ENCODE measurements at regions not wholly inside any gene's neighbourhood (a gene's known extent, or its start where the extent isn't known, plus 50 kb on each side); places are given as distances from the start of the nearest gene placed in this dataset.

GRCh38 chr2:115942800-115943199 lies 1500.4 kb downstream of the DPP10 start:
- no peaks in the 10 kb centered on the region for H3K4me1 Mint-ChIP-seq (ENCODE audit: low read depth)
- no peak for ATAC-seq (ENCODE audit: poor library complexity)
- no peak for TF ChIP-seq CTCF (IDR thresholded peaks at IDR 0.05)

GRCh38 chr2:115946341-115946740 lies 1503.9 kb downstream of the DPP10 start:
- H3K9me3 Mint-ChIP-seq = peaks cover 7% of the 10 kb centered on the region
- no peaks in the 10 kb centered on the region for H3K36me3 Mint-ChIP-seq (ENCODE audit: low read depth)
- intact Hi-C loops (cut with DNase I, micrococcal nuclease) = no loop called here
- no peak overlapping the region for H3K4me3 ChIP-seq (ENCODE audit: low read length)
- no peaks in the 10 kb centered on the region for H3K4me1 Mint-ChIP-seq (ENCODE audit: low read depth)
- TF ChIP-seq CTCF (IDR thresholded peaks at IDR 0.05) = no peak
- H3K36me3 ChIP-seq (ENCODE audit: insufficient read depth, low read length) = no peaks in the 10 kb centered on the region
- no peaks in the 10 kb centered on the region for H3K9me3 ChIP-seq (ENCODE audit: control insufficient read depth in 1 of 2, insufficient read depth in 1 of 2, low read length in 2 of 2)
- H3K27me3 ChIP-seq (ENCODE audit: control insufficient read depth in 1 of 2, insufficient read depth in 2 of 2, low read length in 2 of 2) = no peaks in the 10 kb centered on the region
- no peak overlapping the region for H3K4me3 Mint-ChIP-seq
- ATAC-seq (ENCODE audit: poor library complexity) (no peak), DNase-seq (no peak)
- H3K27ac ChIP-seq (ENCODE audit: low read depth in 1 of 2, low read length in 2 of 2) = no peak overlapping the region
- ChIA-PET POLR2A (no interaction called here), CTCF (no interaction called here)
- H3K4me1 ChIP-seq (ENCODE audit: insufficient read depth, low read length) = no peaks in the 10 kb centered on the region
- H3K27me3 Mint-ChIP-seq = no peaks in the 10 kb centered on the region
- H3K27ac Mint-ChIP-seq = no peak overlapping the region

More at GRCh38 chr2:115942800-115943199, 1500.4 kb downstream of the DPP10 start:
- ChIA-PET POLR2A (no interaction called here), CTCF (no interaction called here)
- H3K27me3 ChIP-seq (ENCODE audit: control insufficient read depth in 1 of 2, insufficient read depth in 2 of 2, low read length in 2 of 2) = no peaks in the 10 kb centered on the region
- no peak overlapping the region for H3K4me3 Mint-ChIP-seq
- H3K36me3 Mint-ChIP-seq (ENCODE audit: low read depth) = no peaks in the 10 kb centered on the region
- no peak for DNase-seq
- H3K27me3 Mint-ChIP-seq = no peaks in the 10 kb centered on the region
- H3K9me3 Mint-ChIP-seq = peaks cover 9% of the 10 kb centered on the region
- intact Hi-C loops (cut with DNase I, micrococcal nuclease) = no loop called here
- H3K9me3 ChIP-seq (ENCODE audit: control insufficient read depth in 1 of 2, insufficient read depth in 1 of 2, low read length in 2 of 2) = no peaks in the 10 kb centered on the region
- H3K4me1 ChIP-seq (ENCODE audit: insufficient read depth, low read length) = no peaks in the 10 kb centered on the region
- no peaks in the 10 kb centered on the region for H3K36me3 ChIP-seq (ENCODE audit: insufficient read depth, low read length)
- no peak overlapping the region for H3K27ac Mint-ChIP-seq
- H3K27ac ChIP-seq (ENCODE audit: low read depth in 1 of 2, low read length in 2 of 2) = no peak overlapping the region
- no peak overlapping the region for H3K4me3 ChIP-seq (ENCODE audit: low read length)

- no peaks in the 10 kb centered on the region for H3K36me3 ChIP-seq (ENCODE audit: insufficient read depth, low read length)
- Mint-ChIP-seq H3K27me3 (no peaks in the 10 kb centered on the region), H3K36me3 (ENCODE audit: low read depth) (no peaks in the 10 kb centered on the region), H3K9me3 (peaks cover 7% of the 10 kb centered on the region), H3K4me3 (no peak overlapping the region), H3K27ac (no peak overlapping the region), H3K4me1 (ENCODE audit: low read depth) (no peaks in the 10 kb centered on the region)
- TF ChIP-seq CTCF (IDR thresholded peaks at IDR 0.05) = no peak
- no peak for ATAC-seq (ENCODE audit: poor library complexity)
- no peak for DNase-seq
- H3K4me3 ChIP-seq (ENCODE audit: low read length) = no peak overlapping the region
- no peaks in the 10 kb centered on the region for H3K27me3 ChIP-seq (ENCODE audit: control insufficient read depth in 1 of 2, insufficient read depth in 2 of 2, low read length in 2 of 2)
- no peaks in the 10 kb centered on the region for H3K4me1 ChIP-seq (ENCODE audit: insufficient read depth, low read length)
- POLR2A ChIA-PET = no interaction called here
- no peaks in the 10 kb centered on the region for H3K9me3 ChIP-seq (ENCODE audit: control insufficient read depth in 1 of 2, insufficient read depth in 1 of 2, low read length in 2 of 2)
- H3K27ac ChIP-seq (ENCODE audit: low read depth in 1 of 2, low read length in 2 of 2) = no peak overlapping the region
- intact Hi-C loops (cut with DNase I, micrococcal nuclease) = no loop called here
- CTCF ChIA-PET = no interaction called here
Observed at GRCh38 chr2:115946891-115947290, 1504.5 kb downstream of the DPP10 start.
